ENCODE measurements at regions not wholly inside any gene's neighbourhood (a gene's known extent, or its start where the extent isn't known, plus 50 kb on each side); places are given as distances from the start of the nearest gene placed in this dataset.

DNA sequence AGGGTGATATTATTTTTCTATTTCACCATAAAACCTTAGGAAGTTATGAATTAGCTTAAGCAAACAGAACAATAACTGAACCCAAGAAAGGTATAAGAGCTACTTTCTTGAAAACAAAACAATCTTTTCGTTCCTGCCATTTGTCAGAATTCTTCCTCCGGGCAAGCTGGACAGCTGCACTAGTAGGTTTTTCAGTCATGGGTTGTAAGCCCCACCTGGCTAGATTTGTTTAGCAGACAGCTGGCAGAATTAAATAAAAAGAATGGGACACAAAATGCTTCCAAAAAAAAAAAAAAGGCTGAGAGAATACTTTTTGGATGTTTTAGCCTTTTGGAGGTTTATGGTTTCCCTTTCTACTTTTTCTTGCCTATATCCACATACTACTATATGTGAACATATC lies 694.1 kb downstream of the ARHGAP15 start:
- no peaks in the 10 kb centered on the region for H3K9me3 ChIP-seq (replicated peaks in 1 of 2; ENCODE audit: control insufficient read depth in 1 of 2, insufficient read depth in 1 of 2, low read length in 2 of 2)
- Mint-ChIP-seq H3K4me1 (peaks cover 2% of the 10 kb centered on the region), H3K27me3 (ENCODE audit: low read depth in 3 of 3) (peaks cover 0 to 3% (median 2%) of the 10 kb centered on the region in 3 donors), H3K4me3 (no peak overlapping the region), H3K9me3 (no peaks in the 10 kb centered on the region), H3K36me3 (no peaks in the 10 kb centered on the region), H3K27ac (no peak overlapping the region)
- H3K4me2 ChIP-seq (replicated peaks; ENCODE audit: extremely low read depth, low read length, poor library complexity, severe bottlenecking), result no peak overlapping the region
- H3K4me1 ChIP-seq (ENCODE audit: control insufficient read depth in 1 of 2, insufficient read depth in 2 of 2, low read length in 2 of 2), result no peaks in the 10 kb centered on the region
- no peaks in the 10 kb centered on the region for H4K20me1 ChIP-seq (ENCODE audit: insufficient read depth, low read length)
- TF ChIP-seq, protein P1, sequence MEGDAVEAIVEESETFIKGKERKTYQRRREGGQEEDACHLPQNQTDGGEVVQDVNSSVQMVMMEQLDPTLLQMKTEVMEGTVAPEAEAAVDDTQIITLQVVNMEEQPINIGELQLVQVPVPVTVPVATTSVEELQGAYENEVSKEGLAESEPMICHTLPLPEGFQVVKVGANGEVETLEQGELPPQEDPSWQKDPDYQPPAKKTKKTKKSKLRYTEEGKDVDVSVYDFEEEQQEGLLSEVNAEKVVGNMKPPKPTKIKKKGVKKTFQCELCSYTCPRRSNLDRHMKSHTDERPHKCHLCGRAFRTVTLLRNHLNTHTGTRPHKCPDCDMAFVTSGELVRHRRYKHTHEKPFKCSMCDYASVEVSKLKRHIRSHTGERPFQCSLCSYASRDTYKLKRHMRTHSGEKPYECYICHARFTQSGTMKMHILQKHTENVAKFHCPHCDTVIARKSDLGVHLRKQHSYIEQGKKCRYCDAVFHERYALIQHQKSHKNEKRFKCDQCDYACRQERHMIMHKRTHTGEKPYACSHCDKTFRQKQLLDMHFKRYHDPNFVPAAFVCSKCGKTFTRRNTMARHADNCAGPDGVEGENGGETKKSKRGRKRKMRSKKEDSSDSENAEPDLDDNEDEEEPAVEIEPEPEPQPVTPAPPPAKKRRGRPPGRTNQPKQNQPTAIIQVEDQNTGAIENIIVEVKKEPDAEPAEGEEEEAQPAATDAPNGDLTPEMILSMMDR (IDR thresholded peaks at IDR 0.05), result no peak
- H3K27ac ChIP-seq (ENCODE audit: low read depth in 1 of 2, low read length in 2 of 2), result no peak overlapping the region
- no peaks in the 10 kb centered on the region for H3K27me3 ChIP-seq (ENCODE audit: control insufficient read depth in 2 of 2, insufficient read depth in 2 of 2, low read length in 2 of 2)
- H3K36me3 ChIP-seq (replicated peaks in 1 of 2; ENCODE audit: control insufficient read depth in 1 of 2, insufficient read depth in 2 of 2, low read length in 2 of 2), result no peaks in the 10 kb centered on the region
- H3K79me2 ChIP-seq (ENCODE audit: insufficient read depth, low read length), result no peaks in the 10 kb centered on the region
- DNase-seq, result no peak
- no peak overlapping the region for H3K4me3 ChIP-seq (replicated peaks in 1 of 3; ENCODE audit: low read depth in 2 of 3, low read length in 3 of 3)
- WGBS (ENCODE audit: insufficient coverage), result no CpG with 5 or more reads among the region's 2 CpGs
- intact Hi-C loops (cut with micrococcal nuclease), result no loop called here
- H3K9ac ChIP-seq (ENCODE audit: insufficient read depth, low read length, poor library complexity, severe bottlenecking), result no peak overlapping the region
- H2AFZ ChIP-seq (ENCODE audit: insufficient read depth, low read depth, low read length, poor library complexity, severe bottlenecking), result no peak overlapping the region

DNA sequence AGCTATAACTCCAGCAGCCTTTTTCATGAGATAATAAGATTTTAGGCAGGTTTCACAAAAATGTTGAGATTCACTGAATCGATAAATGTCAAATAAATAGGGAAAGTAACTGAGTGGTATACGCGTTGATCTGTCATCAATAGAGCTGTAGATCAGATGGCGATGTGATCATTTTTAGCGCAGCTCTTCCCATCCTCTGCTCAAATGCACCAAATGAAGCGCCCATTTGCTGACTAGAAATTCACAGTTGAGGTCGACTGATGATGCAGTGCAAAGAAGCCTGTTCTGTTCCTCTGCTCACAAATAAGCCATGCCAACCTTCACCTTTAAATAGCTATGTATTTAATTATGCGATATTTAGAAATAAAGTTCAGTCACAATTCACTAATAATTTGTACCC lies 693.5 kb downstream of the ARHGAP15 start:
- H3K4me3 Mint-ChIP-seq, result no peak overlapping the region

More for the DNA sequence above, 693.5 kb downstream of the ARHGAP15 start:
- H3K36me3 ChIP-seq (replicated peaks in 1 of 2; ENCODE audit: control insufficient read depth in 1 of 2, insufficient read depth in 2 of 2, low read length in 2 of 2), result no peaks in the 10 kb centered on the region
- Mint-ChIP-seq H3K36me3 (no peaks in the 10 kb centered on the region), H3K27ac (no peak overlapping the region), H3K4me1 (peaks cover 2% of the 10 kb centered on the region), H3K9me3 (no peaks in the 10 kb centered on the region), H3K27me3 (ENCODE audit: low read depth in 3 of 3) (peaks cover 0 to 3% (median 2%) of the 10 kb centered on the region in 3 donors)
- no peak for DNase-seq
- H2AFZ ChIP-seq (ENCODE audit: insufficient read depth, low read depth, low read length, poor library complexity, severe bottlenecking), result no peak overlapping the region
- H3K27ac ChIP-seq (ENCODE audit: low read depth in 1 of 2, low read length in 2 of 2), result no peak overlapping the region
- no peak overlapping the region for H3K9ac ChIP-seq (ENCODE audit: insufficient read depth, low read length, poor library complexity, severe bottlenecking)
- no peaks in the 10 kb centered on the region for H4K20me1 ChIP-seq (ENCODE audit: insufficient read depth, low read length)
- intact Hi-C loops (cut with micrococcal nuclease), result no loop called here
- no peaks in the 10 kb centered on the region for H3K4me1 ChIP-seq (ENCODE audit: control insufficient read depth in 1 of 2, insufficient read depth in 2 of 2, low read length in 2 of 2)
- H3K9me3 ChIP-seq (replicated peaks in 1 of 2; ENCODE audit: control insufficient read depth in 1 of 2, insufficient read depth in 1 of 2, low read length in 2 of 2), result no peaks in the 10 kb centered on the region
- WGBS (ENCODE audit: insufficient coverage), result 100% methylated on average over 1 of the region's 8 CpGs
- no peak overlapping the region for H3K4me3 ChIP-seq (replicated peaks in 1 of 3; ENCODE audit: low read depth in 2 of 3, low read length in 3 of 3)
- H3K27me3 ChIP-seq (ENCODE audit: control insufficient read depth in 2 of 2, insufficient read depth in 2 of 2, low read length in 2 of 2), result no peaks in the 10 kb centered on the region
- no peaks in the 10 kb centered on the region for H3K79me2 ChIP-seq (ENCODE audit: insufficient read depth, low read length)
- H3K4me2 ChIP-seq (replicated peaks; ENCODE audit: extremely low read depth, low read length, poor library complexity, severe bottlenecking), result no peak overlapping the region
- TF ChIP-seq, protein P1 (IDR thresholded peaks at IDR 0.05), result no peak

Measured in CD14-positive monocyte (primary cell).